GM21447 (cell line): ENCODE measurements at regions not wholly inside any gene's neighbourhood (a gene's known extent, or its start where the extent isn't known, plus 50 kb on each side); places are given as distances from the start of the nearest gene placed in this dataset.
"Not testable (repeated sequence)": the region's sequence is repeated elsewhere in the genome, so short reads cannot be mapped to it uniquely, and the experiment has no call there.

ENCODE experiments used
- ATAC-seq: cut with Tn5 transposase; IDR thresholded peaks from one replicate; pipeline ENCODE4 v1.9.1; 2021; ENCODE audit not compliant: unreplicated experiment

DNA sequence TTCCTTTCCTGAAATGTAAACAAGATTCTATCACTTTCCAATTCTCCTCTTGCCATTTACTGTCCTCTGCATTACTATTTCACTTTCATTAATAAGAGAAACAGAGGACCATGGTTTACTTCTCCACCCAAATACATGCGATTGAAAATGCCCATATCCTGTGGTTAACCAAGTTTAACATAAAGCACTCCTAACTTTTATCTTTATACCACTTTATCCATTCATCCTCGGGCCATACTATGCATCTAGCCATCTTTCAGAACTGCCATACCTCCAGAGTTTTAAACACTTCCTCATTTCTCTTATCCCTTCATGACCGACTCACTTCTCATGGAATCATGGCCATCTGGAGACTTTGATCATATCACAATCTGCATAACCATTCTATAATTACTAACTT lies 1182.3 kb downstream of the CNTNAP5 start:
- no peak for ATAC-seq

DNA sequence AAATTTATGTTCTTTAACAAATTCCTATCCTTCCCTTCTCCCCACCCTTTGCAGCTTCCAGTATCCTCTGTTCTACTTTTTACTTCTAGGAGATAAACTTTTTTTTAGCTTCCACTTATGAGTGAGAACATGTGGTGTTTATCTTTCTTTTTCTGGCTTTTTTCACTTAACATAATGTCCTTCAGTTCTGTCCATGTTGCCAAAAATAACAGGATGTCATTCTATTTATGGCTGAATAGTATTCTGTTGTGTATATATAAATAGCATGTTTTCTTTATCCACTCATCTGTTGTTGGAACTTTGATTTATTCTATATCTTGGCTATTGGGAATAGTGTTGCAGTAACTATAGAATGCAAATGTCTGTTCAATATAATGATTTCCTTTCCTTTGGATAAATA lies 1191.2 kb downstream of the CNTNAP5 start:
- ATAC-seq, result no peak

DNA sequence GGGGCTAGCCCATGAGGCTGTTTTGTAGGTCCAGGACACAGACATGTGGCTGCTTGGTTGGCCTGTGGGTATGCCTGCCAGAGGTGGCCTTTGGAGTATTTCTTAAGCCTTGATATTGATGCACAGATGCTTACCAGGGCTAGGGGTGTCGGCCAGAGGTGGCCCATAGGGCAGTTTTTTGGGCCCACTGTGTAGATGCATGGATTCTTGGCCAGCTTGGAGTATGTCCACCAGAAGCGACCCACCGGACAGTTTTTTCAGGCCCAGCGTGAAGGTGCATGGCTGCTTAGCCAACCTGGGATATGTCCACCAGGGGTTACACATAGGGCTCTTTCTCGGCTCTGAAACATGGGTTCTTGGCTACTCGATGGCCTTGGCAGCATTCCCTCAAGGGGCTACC lies 1199.1 kb downstream of the CNTNAP5 start:
- ATAC-seq, result no peak

DNA sequence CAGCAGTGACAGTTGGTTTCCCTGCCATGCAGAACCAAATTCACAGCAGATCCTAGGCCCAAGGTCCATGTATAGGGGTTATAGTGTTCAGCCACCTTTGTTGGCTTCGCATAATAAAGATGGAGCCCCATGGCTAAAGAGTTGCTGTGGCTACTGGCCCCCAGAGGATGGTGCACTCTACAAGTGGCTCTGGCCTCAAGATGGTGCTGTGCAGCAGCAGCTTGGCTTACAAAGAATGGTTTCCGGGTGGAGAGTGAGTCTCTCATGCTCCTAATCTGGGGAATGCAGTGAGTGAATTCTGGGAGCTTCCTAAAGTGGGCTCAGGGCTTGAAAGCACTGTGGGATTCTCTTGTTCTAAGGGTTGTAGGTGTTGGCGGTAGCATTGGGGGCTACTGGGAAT lies 1199.7 kb downstream of the CNTNAP5 start:
- ATAC-seq, result no peak

DNA sequence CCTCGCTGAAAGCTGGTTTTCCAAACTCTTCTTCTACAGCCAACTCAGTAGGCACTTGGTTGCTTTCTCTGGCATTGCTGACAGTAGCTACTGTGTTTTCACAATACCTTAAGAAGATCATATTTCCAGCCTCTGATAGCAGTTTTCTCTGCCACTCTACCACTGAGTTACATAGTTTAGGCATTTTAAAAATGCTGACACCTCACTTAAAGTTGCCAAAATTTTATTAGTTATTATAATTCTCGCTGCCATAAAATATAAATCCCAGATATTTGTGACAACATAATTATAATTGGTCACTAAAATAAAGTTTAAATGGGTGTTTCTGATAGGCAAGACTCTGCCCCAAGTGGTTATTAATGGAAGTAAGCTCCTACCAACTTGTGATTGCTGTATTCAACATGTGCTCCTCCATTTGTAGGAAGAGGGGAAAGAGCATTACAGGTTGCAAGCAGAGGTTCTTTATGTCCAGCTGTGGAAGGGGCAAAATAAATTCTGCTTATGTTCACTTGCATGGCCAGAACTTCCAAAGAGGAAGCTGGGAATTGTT lies 1202.8 kb downstream of the CNTNAP5 start:
- no peak for ATAC-seq

DNA sequence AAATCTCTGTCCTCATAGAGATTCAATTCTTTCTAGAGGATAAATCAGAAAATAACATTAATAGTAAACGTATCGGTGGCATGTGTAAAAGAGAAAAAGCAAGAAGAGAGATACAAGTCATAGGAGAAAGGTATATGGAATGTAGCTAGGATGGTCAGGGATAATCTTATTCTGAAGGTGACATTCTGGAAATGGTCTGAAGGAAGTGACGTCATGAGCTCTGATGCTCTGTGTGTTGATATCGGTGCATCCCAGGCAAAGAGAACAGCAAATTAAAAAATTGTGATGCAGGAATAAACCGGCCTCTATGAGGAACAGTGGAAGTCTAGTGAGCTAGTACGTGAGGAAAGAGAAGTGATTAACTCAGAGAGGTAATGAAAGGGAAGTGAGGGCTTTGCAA lies 1215.8 kb downstream of the CNTNAP5 start:
- ATAC-seq, result no peak

DNA sequence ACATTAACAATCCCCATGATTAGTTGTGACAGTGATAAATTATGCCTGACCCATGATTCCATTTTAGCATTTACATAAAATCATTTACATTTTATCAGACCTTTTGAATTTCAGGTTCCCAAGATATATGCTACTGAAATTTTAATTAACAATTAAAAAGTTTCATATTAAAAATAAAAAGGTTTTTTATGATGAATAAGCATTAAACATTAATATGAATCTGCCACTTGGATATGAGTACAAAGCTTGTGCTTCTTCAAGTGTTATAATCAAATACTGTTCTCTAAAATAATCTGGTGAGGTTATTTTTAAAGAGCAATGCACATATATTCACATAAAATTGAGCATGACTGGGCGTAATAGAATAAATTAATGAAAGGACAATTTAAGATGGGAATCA lies 1218.0 kb downstream of the CNTNAP5 start:
- ATAC-seq, result no peak

DNA sequence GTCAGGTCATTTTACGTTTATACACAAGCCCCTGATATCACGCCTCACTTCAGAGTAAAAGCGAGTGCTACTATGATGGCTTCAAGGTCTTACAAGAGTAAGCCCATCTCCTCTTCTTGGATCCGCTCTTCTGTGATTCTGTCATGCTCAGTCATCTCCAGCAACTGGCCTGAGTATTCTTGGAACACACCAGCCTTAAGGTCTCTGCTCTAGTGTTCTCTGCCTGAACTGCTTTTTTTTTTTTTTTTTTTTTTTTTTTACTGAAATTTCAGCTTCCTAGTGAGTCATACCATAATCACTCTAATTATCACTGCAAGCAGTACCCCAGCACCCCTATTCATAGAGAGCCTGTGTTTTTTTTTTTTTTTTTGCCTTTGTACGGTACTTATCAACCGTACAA lies 1228.9 kb downstream of the CNTNAP5 start:
- ATAC-seq, result no peak

DNA sequence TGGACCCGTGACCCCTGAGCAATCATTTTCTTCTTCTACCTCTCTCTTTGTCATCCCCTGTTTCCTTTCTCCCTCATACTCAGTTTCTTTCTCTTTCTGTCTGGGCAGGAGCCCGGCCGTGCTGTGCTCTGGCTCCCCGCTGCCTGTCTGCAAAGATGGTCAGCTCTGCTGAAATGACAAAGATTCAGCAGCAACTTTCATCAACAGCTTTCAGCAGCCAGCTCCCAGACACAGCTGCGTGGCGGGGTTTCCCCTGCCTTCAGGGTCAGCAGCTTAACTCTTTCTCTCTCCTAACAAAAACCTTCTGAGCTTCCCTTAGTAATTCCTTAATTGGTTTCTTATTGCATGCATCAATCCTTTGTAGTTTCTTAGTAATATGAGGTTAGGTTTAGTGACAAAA lies 1234.4 kb downstream of the CNTNAP5 start:
- ATAC-seq, result no peak

DNA sequence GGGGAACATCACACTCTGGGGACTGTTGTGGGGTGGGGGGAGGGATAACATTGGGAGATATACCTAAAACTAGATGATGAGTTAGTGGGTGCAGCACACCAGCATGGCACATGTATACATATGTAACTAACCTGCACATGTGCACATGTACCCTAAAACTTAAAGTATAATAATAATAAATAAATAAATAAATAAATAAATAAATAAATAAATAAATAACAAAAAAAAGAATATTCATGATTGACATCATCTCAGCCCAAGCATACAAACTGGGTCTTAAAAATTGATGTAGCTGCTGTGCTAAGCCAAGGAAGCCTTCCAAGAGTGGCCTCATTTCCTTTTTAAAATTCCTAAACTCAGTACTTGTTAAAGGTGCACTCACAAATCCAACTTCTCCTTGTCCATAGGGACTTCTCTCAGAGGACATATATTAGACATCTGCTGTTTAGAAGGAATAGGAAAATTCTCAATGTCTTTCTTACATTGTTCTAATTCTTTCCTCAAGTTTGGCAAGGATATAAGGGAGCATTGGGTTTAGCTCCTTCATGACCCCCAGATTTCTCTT lies 1235.4 kb downstream of the CNTNAP5 start:
- not testable (repeated sequence) for ATAC-seq

DNA sequence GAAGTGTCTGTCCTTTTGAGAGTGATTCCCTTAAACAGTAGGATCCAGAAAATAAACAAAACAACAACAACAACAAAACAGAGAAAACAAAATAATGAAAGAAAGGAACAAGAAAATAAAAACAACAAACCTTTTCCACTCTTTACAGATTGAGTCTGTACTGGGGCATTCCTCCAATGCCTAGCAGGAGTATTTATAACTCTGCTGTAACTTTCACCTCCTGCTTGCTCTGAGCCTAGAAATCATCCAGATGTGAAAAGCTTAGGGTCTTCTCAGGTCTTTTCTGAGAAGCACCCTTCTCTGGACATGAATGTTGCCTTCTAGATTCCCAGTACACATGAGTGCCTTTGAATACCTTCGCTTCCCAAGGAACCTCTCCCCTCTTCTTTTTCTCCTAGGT lies 1239.4 kb downstream of the CNTNAP5 start:
- ATAC-seq, result no peak

DNA sequence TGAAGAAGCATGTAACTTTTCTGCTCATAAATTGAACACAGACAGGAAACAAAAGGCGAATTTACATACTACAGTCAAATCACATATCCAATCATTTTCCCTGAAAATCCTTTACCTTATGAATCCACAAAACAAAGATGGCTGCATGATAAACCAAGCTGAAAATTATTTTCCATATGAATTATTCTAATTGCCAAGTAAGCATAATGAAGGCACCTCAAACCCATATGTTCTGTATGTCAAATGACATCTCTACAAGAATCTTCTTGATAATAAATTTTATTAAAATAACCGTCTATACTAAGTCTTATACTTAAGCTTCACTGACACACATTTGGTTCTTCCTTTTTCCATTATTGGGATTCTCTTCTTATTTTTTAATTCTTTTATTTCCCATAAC lies 1242.6 kb downstream of the CNTNAP5 start:
- no peak for ATAC-seq

DNA sequence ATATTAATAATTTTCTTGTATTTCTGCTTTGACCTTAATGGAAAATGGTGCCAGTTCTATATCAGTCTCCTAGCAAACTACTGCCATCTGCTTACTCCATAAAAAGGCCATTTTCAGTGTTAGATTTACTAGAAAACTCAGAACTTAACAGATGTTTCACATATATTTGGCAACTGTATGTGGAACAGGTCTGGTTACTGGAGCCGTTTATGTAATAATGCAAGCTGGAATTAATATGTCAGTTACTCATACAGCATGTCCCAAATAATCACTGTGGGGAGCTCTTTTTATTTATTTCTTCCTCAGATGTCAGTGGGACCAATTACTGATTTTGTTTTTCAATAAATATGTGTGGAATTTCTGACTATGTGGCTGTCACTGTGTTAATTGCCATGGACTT lies 1247.6 kb downstream of the CNTNAP5 start:
- ATAC-seq, result no peak

DNA sequence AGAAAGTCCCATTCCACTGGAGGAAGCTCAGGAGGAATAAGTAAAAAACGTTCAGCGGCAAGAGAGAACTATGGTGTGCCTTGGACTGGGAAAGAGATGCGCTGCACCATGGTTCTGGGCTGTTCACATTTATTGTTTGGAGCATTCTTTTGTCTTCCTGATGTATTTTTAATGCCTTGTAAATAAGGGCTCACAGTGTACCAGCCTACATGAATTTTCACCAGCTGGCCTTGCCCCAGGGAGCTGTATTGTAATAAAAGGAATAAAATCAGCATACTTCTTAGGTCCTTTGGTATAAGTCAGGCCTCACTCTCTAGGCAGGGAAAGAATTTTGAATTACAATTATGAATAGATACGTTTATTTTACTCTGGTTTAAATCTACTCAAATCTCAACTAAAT lies 1249.6 kb downstream of the CNTNAP5 start:
- no peak for ATAC-seq

DNA sequence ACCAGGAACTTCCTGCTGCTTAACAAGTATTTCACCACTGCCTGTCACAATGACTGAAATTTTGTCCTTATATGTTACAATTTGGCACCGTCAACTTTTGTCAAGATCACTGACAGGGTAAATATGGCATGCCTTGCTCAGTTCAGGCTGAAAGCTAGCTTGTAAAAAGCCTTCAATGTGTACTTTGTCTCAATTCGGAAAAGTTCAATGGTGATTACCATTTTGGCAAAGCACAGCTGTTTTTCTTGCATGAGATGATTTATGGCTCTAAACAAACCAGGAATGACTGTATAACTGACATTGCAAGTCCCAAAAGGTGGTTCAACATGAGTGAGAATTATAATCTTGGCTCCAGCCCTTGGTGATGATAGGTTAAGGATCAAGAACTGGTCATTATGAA lies 1255.2 kb downstream of the CNTNAP5 start:
- no peak for ATAC-seq

DNA sequence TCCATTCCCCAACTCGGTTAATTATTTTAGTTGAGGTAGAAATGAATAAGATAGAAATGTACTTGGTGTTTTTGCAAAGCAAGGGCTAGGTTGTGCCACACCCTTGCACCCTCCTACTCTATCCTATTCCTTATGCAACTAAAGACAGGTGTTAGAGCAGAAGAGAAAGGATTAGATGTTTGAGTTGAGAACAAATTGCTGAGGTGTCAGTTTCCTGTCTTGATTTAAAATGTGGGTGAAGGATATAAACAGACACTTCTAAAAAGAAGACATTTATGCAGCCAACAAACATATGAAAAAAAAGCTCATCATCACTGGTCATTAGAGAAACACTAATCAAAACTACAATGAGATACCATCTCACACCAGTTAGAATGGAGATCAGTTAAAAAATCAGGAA lies 1256.2 kb downstream of the CNTNAP5 start:
- ATAC-seq, result no peak

DNA sequence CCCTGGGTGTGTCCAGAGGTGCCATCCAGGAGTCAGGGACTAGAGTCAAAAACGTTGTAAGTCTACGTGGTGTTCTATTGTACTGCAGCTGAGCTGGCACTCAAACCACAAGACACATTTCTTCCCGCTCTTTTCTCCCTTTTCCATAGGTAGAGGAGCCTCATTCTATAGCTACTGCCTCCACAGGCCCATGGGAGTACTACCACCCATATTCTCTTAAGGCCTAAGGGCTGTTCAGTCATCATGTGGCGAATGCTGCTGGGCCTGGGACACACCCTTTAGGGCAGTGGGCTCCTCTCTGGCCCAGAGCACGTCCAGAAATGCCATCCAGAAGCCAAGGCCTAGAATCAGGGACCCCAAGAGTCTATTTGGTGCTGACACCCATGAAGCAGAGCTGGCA lies 1271.7 kb downstream of the CNTNAP5 start:
- no peak for ATAC-seq

DNA sequence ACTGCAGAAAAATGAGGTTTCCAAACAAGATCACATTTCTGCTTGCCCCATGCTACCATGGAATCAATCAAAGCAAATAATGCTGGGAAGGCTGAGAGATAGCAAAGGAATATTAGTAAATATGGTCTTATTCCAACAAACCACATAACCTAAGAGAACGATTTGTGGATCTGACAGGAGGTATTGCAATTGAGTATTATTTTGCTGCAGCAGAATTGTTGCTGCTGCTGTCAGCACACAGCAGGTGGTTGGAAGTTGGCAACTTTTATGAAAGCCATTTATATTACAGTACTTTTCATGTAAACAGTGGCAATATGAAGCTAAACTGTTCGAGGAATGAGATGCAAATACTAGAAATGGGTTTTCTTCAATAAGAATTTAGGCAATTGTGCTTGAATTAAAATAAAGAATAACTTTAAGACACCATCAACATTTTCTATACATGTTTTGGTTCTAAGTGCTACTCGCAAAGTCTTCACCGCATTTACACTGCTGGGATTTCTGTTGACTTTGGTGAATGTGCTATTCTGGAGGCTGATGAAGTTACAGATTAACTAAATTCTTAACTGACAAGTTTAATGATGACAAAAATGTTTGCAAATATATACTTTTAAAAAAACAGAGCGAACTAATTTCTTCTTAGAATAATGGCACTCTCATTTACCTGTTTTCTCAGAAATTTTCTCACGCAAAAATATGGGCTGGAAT lies 1285.7 kb downstream of the CNTNAP5 start:
- no peak for ATAC-seq

DNA sequence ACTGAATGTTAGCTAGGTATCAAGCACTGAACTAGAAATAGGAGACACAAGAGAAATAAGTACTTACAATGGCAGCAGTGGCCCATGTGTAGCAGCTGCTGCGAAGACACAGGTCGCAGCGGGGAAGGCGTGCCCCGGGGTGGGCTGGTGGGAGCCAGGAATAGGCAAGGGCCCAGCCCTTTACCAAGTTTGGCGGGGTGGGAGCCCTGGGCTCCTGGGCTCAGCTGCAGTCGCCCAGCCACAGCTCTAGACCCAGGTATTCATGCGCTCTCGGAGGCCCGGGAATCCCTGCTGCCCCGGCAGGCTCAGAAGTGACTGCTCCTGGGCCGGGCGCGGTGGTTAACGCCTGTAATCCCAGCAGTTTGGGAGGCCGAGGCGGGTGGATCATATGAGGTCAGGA lies 1287.3 kb downstream of the CNTNAP5 start:
- ATAC-seq, result no peak

DNA sequence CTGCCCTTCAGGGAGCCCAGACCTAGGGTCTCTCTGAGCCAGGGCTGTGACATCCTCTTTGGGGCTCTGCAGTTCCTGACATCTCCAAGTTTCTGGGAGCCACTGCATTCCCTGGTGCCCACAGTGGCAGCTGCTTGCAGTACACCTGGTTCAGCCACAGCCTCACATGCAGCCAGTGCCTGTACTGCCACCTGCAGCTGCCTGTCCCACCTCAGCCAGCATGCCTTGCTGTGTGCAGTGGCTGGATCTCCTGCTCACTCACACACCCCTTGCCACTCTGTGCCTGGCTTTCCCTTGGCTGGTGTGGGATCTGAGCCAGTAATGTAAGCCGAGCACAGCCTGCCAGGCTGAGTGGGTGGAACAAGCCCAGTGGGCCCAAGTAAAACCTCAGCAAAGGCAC lies 1288.7 kb downstream of the CNTNAP5 start:
- no peak for ATAC-seq

DNA sequence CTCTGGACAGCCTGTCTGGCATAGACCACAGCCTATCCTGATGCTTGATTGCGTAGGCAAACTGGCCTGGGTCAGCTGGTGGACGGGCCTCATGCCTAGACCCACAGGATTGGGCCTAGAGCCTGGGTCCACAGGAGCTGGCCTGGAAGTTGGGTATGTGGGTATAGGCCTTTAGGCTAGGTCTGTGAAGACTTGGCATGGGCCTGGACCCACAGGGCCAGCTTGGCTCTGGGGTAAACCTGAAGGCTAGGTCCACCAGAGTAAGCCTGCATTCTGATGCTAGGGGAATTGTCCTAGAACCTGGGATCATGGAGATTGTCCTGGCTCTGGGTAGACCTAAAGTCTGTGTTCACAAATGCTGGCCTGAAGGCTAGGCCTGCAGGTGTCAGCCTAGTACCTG lies 1293.7 kb downstream of the CNTNAP5 start:
- no peak for ATAC-seq

DNA sequence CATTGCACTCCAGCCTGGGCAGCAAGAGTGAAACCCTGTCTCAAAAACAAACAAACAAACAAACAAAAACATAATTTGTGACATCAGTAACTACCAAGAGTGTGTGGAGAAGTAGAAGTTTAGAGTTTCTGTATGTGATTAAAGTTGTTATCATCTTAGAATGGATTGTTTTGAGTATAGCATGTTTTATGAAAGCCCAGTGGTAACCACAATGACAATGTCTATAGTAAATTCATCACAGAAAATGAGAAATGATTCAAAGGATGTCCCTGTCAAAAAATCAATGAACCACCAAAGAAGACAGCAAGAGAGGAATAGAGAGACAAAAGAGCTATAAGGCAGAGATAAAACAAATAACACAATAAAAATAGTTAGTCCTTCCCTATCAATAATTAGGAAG lies 1299.2 kb downstream of the CNTNAP5 start:
- no peak for ATAC-seq

DNA sequence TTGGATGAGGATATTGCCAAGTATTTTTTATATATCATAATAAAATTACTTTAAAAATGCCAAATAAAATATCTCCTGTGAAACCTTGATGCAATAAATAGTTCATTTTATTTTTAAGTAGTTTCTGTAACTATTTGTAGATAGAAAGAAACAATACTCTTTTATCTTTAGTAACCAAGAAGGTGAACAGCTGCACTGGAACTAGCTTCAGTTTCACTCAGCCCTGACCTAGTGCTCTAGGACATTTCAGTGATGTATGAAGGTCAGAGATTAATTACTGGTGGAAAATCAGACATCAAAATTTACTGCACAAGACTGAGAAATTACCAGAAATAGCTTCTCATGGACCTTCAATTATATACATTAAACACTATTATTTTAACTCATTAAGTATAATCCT lies 1305.0 kb downstream of the CNTNAP5 start:
- ATAC-seq, result no peak
